Gastrocnemius medialis (tissue), 4 donors: ENCODE measurements at regions not wholly inside any gene's neighbourhood (a gene's known extent, or its start where the extent isn't known, plus 50 kb on each side); places are given as distances from the start of the nearest gene placed in this dataset.
"Not testable (repeated sequence)": the region's sequence is repeated elsewhere in the genome, so short reads cannot be mapped to it uniquely, and the experiment has no call there.

Experiments
- ATAC-seq, 2 donors: fragments of 150-250 bp; one replicate each; pipeline ENCODE4 v1.9.1; 2016
- DNase-seq, 2 donors: peaks; one replicate each; pipeline ENCODE4 v3.0.0-alpha.2; 2019
- H3K27ac ChIP-seq, 4 donors: fragments of 200-600 bp; sonication (generic); 1 replicate in 1 of 4; 2 replicates in 3 of 4; pipeline ENCODE4 v1.5.1; 2016 to 2018; ENCODE audit warnings: mild to moderate bottlenecking in 2 of 4, moderate library complexity in 1 of 4
- H3K27me3 ChIP-seq, 3 donors: fragments of 200-600 bp; sonication (generic) in 2 of 3; 1 replicate in 1 of 3; 2 replicates in 2 of 3; pipeline versions ENCODE4 v1.5.1 to v1.6.0; 2016 to 2019; ENCODE audit warnings: mild to moderate bottlenecking in 1 of 3, moderate library complexity in 1 of 3
- H3K36me3 ChIP-seq, 2 donors: fragments of 200-600 bp; sonication (generic) in 1 of 2; one replicate each; pipeline ENCODE4 v1.5.1; 2017 to 2018
- H3K4me1 ChIP-seq, 2 donors: fragments of 200-600 bp; sonication (generic) in 1 of 2; one replicate each; pipeline ENCODE4 v1.5.1; 2016 to 2017; ENCODE audit warnings: mild to moderate bottlenecking in 2 of 2
- H3K4me3 ChIP-seq, 4 donors: fragments of 200-600 bp; sonication (generic) in 3 of 4; 1 replicate in 1 of 4; 2 replicates in 3 of 4; pipeline ENCODE4 v1.5.1; 2016 to 2019; ENCODE audit warnings: mild to moderate bottlenecking in 2 of 4
- H3K9me3 ChIP-seq, 3 donors: fragments of 200-600 bp; sonication (generic) in 2 of 3; 1 replicate in 1 of 3; 2 replicates in 2 of 3; pipeline ENCODE4 v1.5.1; 2016 to 2019
- CTCF ChIP-seq, 5 experiments: fragments of 450-650 bp in 3 of 5; fragments of 200-600 bp in 2 of 5; sonication (generic) in 2 of 5; IDR thresholded peaks in 4 of 5; conservative IDR thresholded peaks in 1 of 5; 1 replicate in 4 of 5; 2 replicates in 1 of 5; pipeline ENCODE4 v1.5.1; 2016 to 2019; ENCODE audit warnings: antibody characterized with exemption in 5 of 5, mild to moderate bottlenecking in 3 of 5, moderate library complexity in 3 of 5
- POLR2A ChIP-seq, 2 donors: fragments of 450-650 bp; IDR thresholded peaks; one replicate each; pipeline ENCODE4 v1.6.1; 2017; ENCODE audit warnings: antibody characterized with exemption in 2 of 2, mild to moderate bottlenecking in 2 of 2, moderate library complexity in 2 of 2
- in situ Hi-C, 4 donors: fragments of 200-750 bp; cut with MboI; loops; one replicate each; pipeline versions ENCODE4 v1.15.0 to v1.8.0; 2017; ENCODE audit warnings: low sequenced_read_pairs in 4 of 4
- intact Hi-C: fragments of 100-400 bp; cut with DNase I; formaldehyde crosslinking; loops from one replicate; pipeline ENCODE4 v1.15.1; 2023; ENCODE audit warnings: low total_unique reads

- ATAC-seq = no peak
- H3K4me3 ChIP-seq = no peak overlapping the region
- intact Hi-C loops = no loop called here
Measured at GRCh38 chr7:112665709-112666108, 124.5 kb downstream of the TMEM168 start.

GRCh38 chr7:112668561-112668960 lies 121.6 kb downstream of the TMEM168 start:
- Histone ChIP-seq H3K4me3 (no peak overlapping the region), H3K4me1 (no peaks in the 10 kb centered on the region), H3K27ac (no peak overlapping the region), H3K9me3 (no peaks in the 10 kb centered on the region), H3K27me3 (no peaks in the 10 kb centered on the region), H3K36me3 (no peaks in the 10 kb centered on the region)
- in situ Hi-C loops (no loop called here), intact Hi-C loops (no loop called here)
- DNase-seq (no peak), ATAC-seq (no peak)
- TF ChIP-seq CTCF (IDR thresholded peaks at IDR 0.05 in 4 of 5, conservative IDR thresholded peaks at IDR 0.05 in 1 of 5) (no peak), POLR2A (IDR thresholded peaks at IDR 0.05) (no peak)

More at GRCh38 chr7:112665709-112666108, 124.5 kb downstream of the TMEM168 start:
- H3K4me1 ChIP-seq = no peaks in the 10 kb centered on the region
- DNase-seq = no peak
- no peaks in the 10 kb centered on the region for H3K27me3 ChIP-seq
- no peak overlapping the region for H3K27ac ChIP-seq
- TF ChIP-seq CTCF (IDR thresholded peaks at IDR 0.05 in 4 of 5, conservative IDR thresholded peaks at IDR 0.05 in 1 of 5) (no peak), POLR2A (IDR thresholded peaks at IDR 0.05) (no peak)
- H3K9me3 ChIP-seq = no peaks in the 10 kb centered on the region
- in situ Hi-C loops = no loop called here
- H3K36me3 ChIP-seq = no peaks in the 10 kb centered on the region

- Histone ChIP-seq H3K27me3 (no peaks in the 10 kb centered on the region), H3K4me1 (no peaks in the 10 kb centered on the region), H3K36me3 (no peaks in the 10 kb centered on the region), H3K4me3 (no peak overlapping the region), H3K9me3 (no peaks in the 10 kb centered on the region), H3K27ac (no peak overlapping the region)
- ATAC-seq (no peak), DNase-seq (no peak)
- in situ Hi-C loops (no loop called here), intact Hi-C loops (no loop called here)
- TF ChIP-seq POLR2A (IDR thresholded peaks at IDR 0.05) = no peak
- TF ChIP-seq CTCF (IDR thresholded peaks at IDR 0.05 in 4 of 5, conservative IDR thresholded peaks at IDR 0.05 in 1 of 5) = no peak
Measured at GRCh38 chr7:112669306-112669705, 120.9 kb downstream of the TMEM168 start.

GRCh38 chr7:112670193-112670592 lies 120.0 kb downstream of the TMEM168 start:
- no peak for ATAC-seq
- intact Hi-C loops (no loop called here), in situ Hi-C loops (no loop called here)
- no peaks in the 10 kb centered on the region for H3K9me3 ChIP-seq
- TF ChIP-seq POLR2A (IDR thresholded peaks at IDR 0.05) (no peak), CTCF (IDR thresholded peaks at IDR 0.05 in 4 of 5, conservative IDR thresholded peaks at IDR 0.05 in 1 of 5) (no peak)
- no peak overlapping the region for H3K4me3 ChIP-seq
- H3K36me3 ChIP-seq = no peaks in the 10 kb centered on the region
- DNase-seq = no peak
- no peaks in the 10 kb centered on the region for H3K4me1 ChIP-seq
- H3K27me3 ChIP-seq = no peaks in the 10 kb centered on the region
- H3K27ac ChIP-seq = no peak overlapping the region

GRCh38 chr7:112678626-112679025 lies 111.6 kb downstream of the TMEM168 start:
- no peaks in the 10 kb centered on the region for H3K9me3 ChIP-seq
- in situ Hi-C loops (no loop called here), intact Hi-C loops (no loop called here)
- TF ChIP-seq POLR2A (IDR thresholded peaks at IDR 0.05) (no peak), CTCF (IDR thresholded peaks at IDR 0.05 in 4 of 5, conservative IDR thresholded peaks at IDR 0.05 in 1 of 5) (no peak)
- no peak overlapping the region for H3K4me3 ChIP-seq
- H3K27ac ChIP-seq = no peak overlapping the region
- no peaks in the 10 kb centered on the region for H3K4me1 ChIP-seq
- no peak for ATAC-seq
- DNase-seq = no peak
- H3K27me3 ChIP-seq = no peaks in the 10 kb centered on the region
- H3K36me3 ChIP-seq = no peaks in the 10 kb centered on the region

- ATAC-seq, intact Hi-C loops, H3K36me3 ChIP-seq, H3K27ac ChIP-seq, H3K9me3 ChIP-seq, in situ Hi-C loops, DNase-seq, H3K4me3 ChIP-seq, H3K4me1 ChIP-seq, H3K27me3 ChIP-seq: not testable (repeated sequence)
Measured at GRCh38 chr7:112689466-112690177, 100.6 kb downstream of the TMEM168 start.
